Vagina (tissue), 2 donors: ENCODE measurements at regions not wholly inside any gene's neighbourhood (a gene's known extent, or its start where the extent isn't known, plus 50 kb on each side); places are given as distances from the start of the nearest gene placed in this dataset.

Experiments used
- DNase-seq, 2 donors: peaks; one replicate each; pipeline ENCODE4 v3.0.0-alpha.2; 2017; ENCODE audit errors: extremely low spot score in 2 of 2
- H3K27ac ChIP-seq: fragments of 200-600 bp; sonication (generic); one replicate; pipeline ENCODE4 v1.5.1; 2019
- H3K27me3 ChIP-seq: fragments of 200-600 bp; sonication (generic); one replicate; pipeline ENCODE4 v1.5.1; 2019
- H3K36me3 ChIP-seq, 2 donors: fragments of 200-600 bp; sonication (generic); one replicate each; pipeline ENCODE4 v1.5.1; 2017 to 2019
- H3K4me1 ChIP-seq: fragments of 200-600 bp; sonication (generic); one replicate; pipeline ENCODE4 v1.5.1; 2019
- H3K4me3 ChIP-seq, 2 donors: fragments of 200-600 bp; sonication (generic); 1 replicate in 1 of 2; 2 replicates in 1 of 2; pipeline ENCODE4 v1.5.1; 2016 to 2019
- H3K9me3 ChIP-seq: fragments of 200-600 bp; sonication (generic); one replicate; pipeline ENCODE4 v1.5.1; 2019
- POLR2A ChIP-seq, 2 donors: fragments of 450-650 bp; IDR thresholded peaks; one replicate each; pipeline ENCODE4 v1.6.1; 2017; ENCODE audit warnings: antibody characterized with exemption in 2 of 2, mild to moderate bottlenecking in 2 of 2, moderate library complexity in 2 of 2
- POLR2AphosphoS5 ChIP-seq, 2 donors: sonication (generic); formaldehyde crosslinking; IDR thresholded peaks; one replicate each; pipeline ENCODE4 v1.9.0; 2017; ENCODE audit warnings: antibody characterized with exemption in 2 of 2, mild to moderate bottlenecking in 2 of 2, low read depth in 1 of 2; ENCODE audit not compliant: insufficient read depth in 1 of 2
- intact Hi-C: fragments of 100-400 bp; cut with DNase I; formaldehyde crosslinking; loops from one replicate; pipeline ENCODE4 v1.15.1; 2023
- TF ChIP-seq, protein P1 (sequence below), 3 experiments: fragments of 450-650 bp in 2 of 3; fragments of 200-600 bp in 1 of 3; sonication (generic) in 1 of 3; IDR thresholded peaks; one replicate each; pipeline ENCODE4 v1.5.1; 2017 to 2019; ENCODE audit warnings: antibody characterized with exemption in 3 of 3, mild to moderate bottlenecking in 2 of 3, moderate library complexity in 2 of 3

DNA sequence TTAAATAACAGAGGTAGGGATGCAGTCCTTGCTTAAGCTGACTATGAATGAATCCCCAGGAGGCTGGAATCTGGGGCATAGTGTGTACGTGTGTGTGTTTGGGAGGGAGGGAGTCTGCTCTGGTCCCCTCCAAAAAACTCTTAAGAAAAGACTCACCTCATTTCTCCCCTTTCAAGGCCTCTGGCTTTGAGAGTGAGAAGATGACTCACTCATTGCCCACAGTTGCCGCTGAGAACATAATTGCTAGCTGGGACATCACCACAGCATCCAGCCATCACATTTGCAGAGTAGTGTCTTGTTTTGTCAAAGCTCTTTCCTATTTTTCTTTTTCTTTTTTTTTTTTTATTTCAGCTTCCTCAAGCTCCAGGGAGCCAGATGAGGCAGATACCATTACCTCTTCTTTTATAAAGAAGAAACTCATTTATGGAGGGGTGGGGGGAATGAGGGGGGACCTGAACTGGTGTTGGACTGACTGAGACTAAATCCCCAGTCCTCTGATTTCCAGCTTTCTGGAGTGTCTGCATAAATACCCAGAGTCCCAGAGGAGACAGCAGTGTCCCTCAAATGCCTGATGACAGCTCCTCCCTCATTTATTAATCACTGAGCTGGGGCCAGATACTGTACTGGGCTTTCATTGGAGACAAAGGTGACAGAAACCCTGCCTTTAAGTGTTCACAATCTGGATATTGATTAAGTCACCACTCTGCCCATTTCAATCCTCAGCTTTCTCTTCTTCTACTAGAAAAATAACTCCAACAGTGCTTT, 61.9 kb upstream of the LAS1L start:
- TF ChIP-seq POLR2A (IDR thresholded peaks at IDR 0.05) (no peak), POLR2AphosphoS5 (IDR thresholded peaks at IDR 0.05; ENCODE audit: insufficient read depth in 1 of 2, low read depth in 1 of 2) (no peak)
- TF ChIP-seq, protein P1, sequence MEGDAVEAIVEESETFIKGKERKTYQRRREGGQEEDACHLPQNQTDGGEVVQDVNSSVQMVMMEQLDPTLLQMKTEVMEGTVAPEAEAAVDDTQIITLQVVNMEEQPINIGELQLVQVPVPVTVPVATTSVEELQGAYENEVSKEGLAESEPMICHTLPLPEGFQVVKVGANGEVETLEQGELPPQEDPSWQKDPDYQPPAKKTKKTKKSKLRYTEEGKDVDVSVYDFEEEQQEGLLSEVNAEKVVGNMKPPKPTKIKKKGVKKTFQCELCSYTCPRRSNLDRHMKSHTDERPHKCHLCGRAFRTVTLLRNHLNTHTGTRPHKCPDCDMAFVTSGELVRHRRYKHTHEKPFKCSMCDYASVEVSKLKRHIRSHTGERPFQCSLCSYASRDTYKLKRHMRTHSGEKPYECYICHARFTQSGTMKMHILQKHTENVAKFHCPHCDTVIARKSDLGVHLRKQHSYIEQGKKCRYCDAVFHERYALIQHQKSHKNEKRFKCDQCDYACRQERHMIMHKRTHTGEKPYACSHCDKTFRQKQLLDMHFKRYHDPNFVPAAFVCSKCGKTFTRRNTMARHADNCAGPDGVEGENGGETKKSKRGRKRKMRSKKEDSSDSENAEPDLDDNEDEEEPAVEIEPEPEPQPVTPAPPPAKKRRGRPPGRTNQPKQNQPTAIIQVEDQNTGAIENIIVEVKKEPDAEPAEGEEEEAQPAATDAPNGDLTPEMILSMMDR (IDR thresholded peaks at IDR 0.05), result no peak
- intact Hi-C loops, result loop anchor here (10.0 kb wide), 1 partner anchor 108 kb away; no protein-coding TSS in a partner anchor
- no peaks in the 10 kb centered on the region for H3K27me3 ChIP-seq
- peaks cover 28% of the 10 kb centered on the region for H3K4me1 ChIP-seq
- H3K36me3 ChIP-seq, result no peaks in the 10 kb centered on the region
- H3K4me3 ChIP-seq, result no peak overlapping the region
- no peaks in the 10 kb centered on the region for H3K9me3 ChIP-seq
- DNase-seq, result no peak
- H3K27ac ChIP-seq, result peak overlapping the region; percentile 80

DNA sequence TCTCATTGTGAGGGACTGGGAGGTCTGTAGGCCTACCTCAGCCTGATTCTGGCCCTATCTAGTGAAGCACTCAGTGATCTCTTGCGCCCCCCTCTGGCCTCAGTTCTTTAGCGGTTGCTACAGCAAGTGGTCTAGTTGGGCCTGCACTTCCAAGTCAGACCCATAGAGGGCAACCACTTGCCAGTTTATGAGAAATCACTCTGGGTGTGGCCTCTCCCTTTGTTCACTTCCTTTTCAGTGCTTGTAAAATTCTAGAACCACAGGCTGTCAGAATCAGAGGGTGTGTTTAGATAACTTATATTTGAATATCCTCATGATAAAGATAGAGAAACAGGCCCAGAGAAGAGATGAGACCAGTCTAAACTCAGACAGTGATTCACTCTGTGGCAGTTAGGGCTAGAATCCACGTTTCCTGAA, 60.9 kb upstream of the LAS1L start:
- intact Hi-C loops, result loop anchor here (10.0 kb wide), 1 partner anchor 109 kb away; no protein-coding TSS in a partner anchor
- H3K27ac ChIP-seq, result peak overlapping the region; percentile 80
- H3K9me3 ChIP-seq, result no peaks in the 10 kb centered on the region

DNA sequence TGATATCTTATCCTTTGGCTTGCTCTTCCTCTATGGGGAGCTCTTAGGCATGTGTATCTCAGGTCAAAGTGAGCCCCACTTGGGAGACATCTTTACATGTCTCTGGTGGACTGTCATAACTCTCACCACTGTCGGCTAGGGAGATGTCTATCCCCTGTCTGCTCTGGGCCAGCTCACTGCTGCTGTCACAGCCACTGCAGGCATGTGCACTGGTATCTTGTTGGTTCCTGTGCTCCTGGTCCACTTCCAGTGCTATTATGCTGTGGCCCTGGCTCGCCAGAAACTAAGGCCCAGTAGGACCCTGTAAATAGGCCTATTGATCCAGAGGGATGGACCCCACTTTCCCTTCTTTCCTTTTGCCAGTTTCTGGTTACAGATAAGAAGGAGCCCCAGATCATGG, 56.6 kb upstream of the LAS1L start:
- Histone ChIP-seq H3K36me3 (no peaks in the 10 kb centered on the region), H3K27me3 (no peaks in the 10 kb centered on the region), H3K27ac (no peak overlapping the region), H3K4me1 (peaks cover 7% of the 10 kb centered on the region), H3K9me3 (no peaks in the 10 kb centered on the region), H3K4me3 (no peak overlapping the region)
- no peak for DNase-seq
- TF ChIP-seq POLR2AphosphoS5 (IDR thresholded peaks at IDR 0.05; ENCODE audit: insufficient read depth in 1 of 2, low read depth in 1 of 2) (no peak), POLR2A (IDR thresholded peaks at IDR 0.05) (no peak)
- TF ChIP-seq, protein P1 (IDR thresholded peaks at IDR 0.05), result no peak
- intact Hi-C loops, result loop anchor here (10.0 kb wide), 1 partner anchor 114 kb away; no protein-coding TSS in a partner anchor

More for the DNA sequence above, 60.9 kb upstream of the LAS1L start:
- TF ChIP-seq POLR2AphosphoS5 (IDR thresholded peaks at IDR 0.05; ENCODE audit: insufficient read depth in 1 of 2, low read depth in 1 of 2) (peak in 1 of 2 donors; percentile 88), POLR2A (IDR thresholded peaks at IDR 0.05) (no peak)
- TF ChIP-seq, protein P1 (IDR thresholded peaks at IDR 0.05), result peak; percentile 97 to 100 (median 99)
- H3K4me3 ChIP-seq, result no peak overlapping the region
- DNase-seq, result peak in 1 of 2 donors; percentile 91
- no peaks in the 10 kb centered on the region for H3K27me3 ChIP-seq
- no peaks in the 10 kb centered on the region for H3K36me3 ChIP-seq
- peaks cover 18% of the 10 kb centered on the region for H3K4me1 ChIP-seq

DNA sequence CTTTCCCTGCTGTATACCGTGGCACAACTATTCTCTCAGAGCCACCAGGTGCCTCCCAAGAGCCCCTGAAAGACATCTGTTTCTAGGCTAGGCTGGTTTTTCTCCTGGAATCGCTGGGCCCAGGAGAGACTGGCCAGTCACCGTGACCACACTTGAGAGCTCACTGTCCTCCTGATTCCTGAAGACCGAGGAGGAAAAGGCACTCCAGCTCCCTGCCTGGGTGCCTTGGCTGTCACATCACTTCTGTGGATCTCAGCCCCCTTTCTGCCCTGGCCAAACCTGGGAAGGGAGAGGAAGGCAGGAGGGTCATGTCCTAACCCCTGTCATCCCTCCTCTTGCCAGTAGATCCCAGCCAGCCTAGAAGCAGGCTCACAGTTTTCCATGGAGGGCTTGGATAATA, 54.7 kb upstream of the LAS1L start:
- Histone ChIP-seq H3K27me3 (no peaks in the 10 kb centered on the region), H3K36me3 (no peaks in the 10 kb centered on the region), H3K27ac (peak overlapping the region; percentile 71), H3K4me3 (peak overlapping the region in 1 of 2 donors; percentile 35), H3K4me1 (no peaks in the 10 kb centered on the region), H3K9me3 (no peaks in the 10 kb centered on the region)
- DNase-seq, result peak in 1 of 2 donors; percentile 49
- TF ChIP-seq, protein P1 (IDR thresholded peaks at IDR 0.05), result no peak
- TF ChIP-seq POLR2A (IDR thresholded peaks at IDR 0.05) (no peak), POLR2AphosphoS5 (IDR thresholded peaks at IDR 0.05; ENCODE audit: insufficient read depth in 1 of 2, low read depth in 1 of 2) (no peak)
- intact Hi-C loops, result loop anchor here (10.0 kb wide), 1 partner anchor 395 kb away; no protein-coding TSS in a partner anchor

DNA sequence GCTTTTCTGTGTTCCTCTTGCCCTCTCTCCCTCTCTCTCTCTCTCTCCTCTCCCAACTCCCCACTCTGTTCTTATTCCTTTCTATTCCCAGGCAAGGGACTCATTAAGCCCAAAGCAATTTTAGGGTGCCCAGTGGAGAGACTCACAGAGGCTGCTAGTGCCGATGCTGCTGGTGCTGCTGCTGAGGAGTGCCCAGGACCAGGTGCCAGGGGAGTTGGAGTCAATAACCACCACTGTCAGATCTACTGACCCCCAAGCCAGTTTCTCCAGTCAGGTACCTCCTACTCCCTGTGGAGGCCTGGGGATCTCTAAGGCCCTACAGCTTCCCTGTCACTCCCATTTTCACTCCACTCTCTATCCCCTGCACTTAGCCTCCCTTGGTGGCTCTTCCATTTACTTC, 54.2 kb upstream of the LAS1L start:
- TF ChIP-seq POLR2A (IDR thresholded peaks at IDR 0.05), result no peak
- TF ChIP-seq POLR2AphosphoS5 (IDR thresholded peaks at IDR 0.05; ENCODE audit: insufficient read depth in 1 of 2, low read depth in 1 of 2), result no peak
- TF ChIP-seq, protein P1 (IDR thresholded peaks at IDR 0.05), result no peak

More for the DNA sequence above, 54.2 kb upstream of the LAS1L start:
- peak in 1 of 2 donors; percentile 77 for DNase-seq
- Histone ChIP-seq H3K36me3 (no peaks in the 10 kb centered on the region), H3K27me3 (no peaks in the 10 kb centered on the region), H3K9me3 (no peaks in the 10 kb centered on the region), H3K4me1 (no peaks in the 10 kb centered on the region), H3K4me3 (peak overlapping the region; percentile 13 to 35), H3K27ac (peak overlapping the region; percentile 71)
- intact Hi-C loops, result loop anchor here (10.0 kb wide), 1 partner anchor 396 kb away; no protein-coding TSS in a partner anchor
